Panc1 (cell line): ENCODE measurements at regions not wholly inside any gene's neighbourhood (a gene's known extent, or its start where the extent isn't known, plus 50 kb on each side); places are given as distances from the start of the nearest gene placed in this dataset.

Experiments
- ATAC-seq: fragments of 200-7000 bp; cut with Tn5 transposase; 2 replicates; pipeline ENCODE4 v1.9.1; 2020; ENCODE audit warnings: mild to moderate bottlenecking, moderate library complexity
- BruUV-seq: library from RNA; stranded (reverse); fragments of 400-500 nt; replicated peaks from 2 replicates; lab custom pipeline; 2021; lab: Mats Ljungman, UMichigan
- CTCF ChIA-PET: fragments of 300-600 bp; sonication (Branson Sonifier 250); formaldehyde crosslinking; loops from one replicate; lab custom pipeline; 2022; ENCODE audit warnings: antibody characterized with exemption; lab: Charles Lee
- POLR2A ChIA-PET: fragments of 300-600 bp; sonication (Branson Sonifier 250); formaldehyde crosslinking; loops from one replicate; lab custom pipeline; 2022; ENCODE audit warnings: antibody characterized with exemption; lab: Charles Lee
- DNase-seq: peaks from one replicate; pipeline ENCODE4 v3.0.0-alpha.2; 2010; ENCODE audit warnings: low read depth, low spot score
- H3K27ac ChIP-seq: 2 replicates; pipeline ENCODE4 v1.5.1; 2011; ENCODE audit warnings: mild to moderate bottlenecking, low read length, inconsistent platforms
- H3K27me3 ChIP-seq: fragments of 200-500 bp; sonication (Bioruptor generic); 2 replicates; pipeline ENCODE4 v1.6.0; 2014; ENCODE audit warnings: low read length, inconsistent platforms; ENCODE audit not compliant: control insufficient read depth, insufficient read depth
- H3K36me3 ChIP-seq: fragments of 200-500 bp; sonication (Bioruptor generic); 2 replicates; pipeline ENCODE4 v1.5.1; 2014; ENCODE audit warnings: inconsistent platforms, mild to moderate bottlenecking, low read length, moderate library complexity; ENCODE audit not compliant: control insufficient read depth, insufficient read depth
- H3K4me1 ChIP-seq: 2 replicates; pipeline ENCODE4 v1.5.1; 2011; ENCODE audit warnings: inconsistent platforms, mild to moderate bottlenecking, low read length, moderate library complexity; ENCODE audit not compliant: control insufficient read depth, insufficient read depth
- H3K4me3 ChIP-seq, 2 experiments: 2 replicates each; pipeline ENCODE4 v1.5.1; 2011 to 2012; ENCODE audit warnings: low read depth in 2 of 2, low read length in 2 of 2, mild to moderate bottlenecking in 2 of 2, inconsistent platforms in 1 of 2, moderate library complexity in 1 of 2
- H3K9me3 ChIP-seq: fragments of 200-500 bp; sonication (Bioruptor generic); 2 replicates; pipeline ENCODE4 v1.5.1; 2014; ENCODE audit warnings: low read depth, mild to moderate bottlenecking, inconsistent platforms, low read length, moderate library complexity; ENCODE audit not compliant: control insufficient read depth, insufficient read depth
- CTCF ChIP-seq: fragments of 450-650 bp; IDR thresholded peaks from 2 replicates; pipeline ENCODE4 v1.5.1; 2017; ENCODE audit warnings: mild to moderate bottlenecking
- POLR2AphosphoS5 ChIP-seq: IDR thresholded peaks from 2 replicates; pipeline ENCODE4 v1.6.1; 2012; ENCODE audit warnings: mild to moderate bottlenecking, low read depth, low read length, moderate library complexity
- REST ChIP-seq, 2 experiments: IDR thresholded peaks; 2 replicates each; pipeline ENCODE4 v1.6.1; 2011 to 2012; ENCODE audit warnings: low read depth in 2 of 2, control low read depth in 1 of 2, low read length in 1 of 2, mild to moderate bottlenecking in 1 of 2, moderate library complexity in 1 of 2; ENCODE audit not compliant: insufficient read depth in 1 of 2
- SIN3A ChIP-seq: IDR thresholded peaks from 2 replicates; pipeline ENCODE4 v1.6.1; 2012; ENCODE audit warnings: low read depth, mild to moderate bottlenecking, low read length, moderate library complexity, borderline replicate concordance; ENCODE audit not compliant: insufficient read depth
- TCF7L2 ChIP-seq: IDR thresholded peaks from 2 replicates; pipeline ENCODE4 v1.6.1; 2011; ENCODE audit warnings: mild to moderate bottlenecking, low read depth, low read length, inconsistent platforms
- in situ Hi-C: cut with HindIII; loops from 2 replicates; pipeline ENCODE4 v1.10.0; 2016; ENCODE audit warnings: low sequenced_read_pairs, low pct_unique_long_range_greater_than_20kb
- intact Hi-C: fragments of 100-400 bp; cut with micrococcal nuclease; formaldehyde crosslinking; loops from one replicate; pipeline ENCODE4 v1.10.0; 2022; ENCODE audit not compliant: unreplicated experiment

DNA sequence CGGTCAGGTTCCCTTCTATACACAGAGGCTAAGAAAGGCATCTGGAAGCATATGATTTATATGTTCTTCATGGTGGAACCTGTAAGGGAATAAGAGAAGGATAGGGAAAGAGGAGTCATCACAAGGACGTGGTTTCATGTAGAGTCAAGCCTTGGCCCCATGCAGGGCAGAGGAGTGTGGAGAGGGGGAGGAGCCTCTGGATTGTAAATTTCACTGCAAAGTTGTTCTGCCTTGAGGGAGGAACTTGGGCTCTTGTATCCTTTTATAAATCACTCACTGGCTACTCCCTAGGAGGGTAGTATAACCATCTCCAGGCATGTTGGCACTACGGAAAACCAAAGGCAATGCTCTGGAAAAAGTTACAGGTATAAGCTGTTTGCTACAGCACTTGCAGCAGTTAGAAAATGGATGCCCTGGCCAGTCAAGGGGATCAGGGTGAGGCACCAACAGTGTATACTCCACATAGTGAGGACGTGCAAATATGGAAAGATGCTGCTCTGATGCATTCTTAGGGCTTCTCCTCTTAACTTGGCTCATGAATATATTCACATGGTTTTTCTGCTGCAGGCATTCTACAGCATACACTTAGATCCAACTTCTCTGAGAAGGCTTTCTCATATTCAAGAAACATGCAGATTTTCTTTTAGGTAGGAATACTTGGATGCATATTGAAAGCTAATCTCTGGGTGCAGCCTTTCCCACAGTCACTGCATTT, 60.3 kb upstream of the ZNF81 start:
- H3K27me3 ChIP-seq = no peaks in the 10 kb centered on the region
- CTCF ChIA-PET = no interaction called here
- DNase-seq (no peak), ATAC-seq (no peak)
- intact Hi-C loops = no loop called here
- POLR2A ChIA-PET = no interaction called here
- in situ Hi-C loops = no loop called here
- H3K9me3 ChIP-seq = peaks cover 6% of the 10 kb centered on the region; the same call in 1 of the 2 replicates
- no peaks in the 10 kb centered on the region for H3K4me1 ChIP-seq
- no peaks in the 10 kb centered on the region for H3K36me3 ChIP-seq
- no TSS peak for BruUV-seq
- H3K27ac ChIP-seq = no peak overlapping the region
- TF ChIP-seq TCF7L2 (no peak), CTCF (no peak), REST (IDR thresholded peaks at IDR 0.05; ENCODE audit: insufficient read depth in 1 of 2, low read depth in 2 of 2, low read length in 1 of 2) (no peak), POLR2AphosphoS5 (no peak), SIN3A (no peak)
- H3K4me3 ChIP-seq = no peak overlapping the region

DNA sequence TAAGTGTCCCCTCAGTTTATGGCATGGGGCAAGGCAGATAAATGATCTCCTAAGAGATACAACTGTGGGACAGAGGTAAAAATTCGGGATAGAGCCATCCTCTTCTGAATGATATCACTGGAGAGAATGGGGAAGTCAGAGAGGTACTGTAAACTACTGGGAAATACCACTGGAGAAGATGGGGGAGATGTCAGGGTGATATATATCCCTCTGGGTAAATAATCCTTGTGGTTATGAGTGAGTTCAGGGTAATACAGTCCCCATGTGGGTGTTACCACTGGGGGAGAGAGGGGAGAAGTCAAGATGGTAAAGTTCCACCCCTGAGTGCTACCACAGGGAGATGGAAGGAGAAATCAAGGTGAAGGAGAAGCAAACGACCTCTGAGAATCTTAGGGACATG, 63.9 kb upstream of the ZNF81 start:
- Histone ChIP-seq H3K36me3 (no peaks in the 10 kb centered on the region), H3K27ac (no peak overlapping the region), H3K9me3 (no peaks in the 10 kb centered on the region; the same call in 1 of the 2 replicates), H3K27me3 (no peaks in the 10 kb centered on the region), H3K4me3 (no peak overlapping the region), H3K4me1 (no peaks in the 10 kb centered on the region)
- ATAC-seq = no peak
- ChIA-PET CTCF (no interaction called here), POLR2A (no interaction called here)
- in situ Hi-C loops (no loop called here), intact Hi-C loops (no loop called here)
- DNase-seq = no peak
- no TSS peak for BruUV-seq
- TF ChIP-seq SIN3A (no peak), REST (IDR thresholded peaks at IDR 0.05; ENCODE audit: insufficient read depth in 1 of 2, low read depth in 2 of 2, low read length in 1 of 2) (no peak), POLR2AphosphoS5 (no peak), CTCF (no peak), TCF7L2 (no peak)
